ENCODE measurements at regions not wholly inside any gene's neighbourhood (a gene's known extent, or its start where the extent isn't known, plus 50 kb on each side); places are given as distances from the start of the nearest gene placed in this dataset.

GRCh38 chr13:62702502-62702901 lies 1286.9 kb upstream of the PCDH20 start:
- TF ChIP-seq CTCF (conservative IDR thresholded peaks at IDR 0.05): no peak
- TF ChIP-seq ZFX (IDR thresholded peaks at IDR 0.05): no peak

Data from C4-2B (cell line).